ENCODE measurements at regions not wholly inside any gene's neighbourhood (a gene's known extent, or its start where the extent isn't known, plus 50 kb on each side); places are given as distances from the start of the nearest gene placed in this dataset.
"Not testable (repeated sequence)": the region's sequence is repeated elsewhere in the genome, so short reads cannot be mapped to it uniquely, and the experiment has no call there.

GRCh38 chr15:30195355-30196008 is 60.6 kb downstream of the GOLGA8T start:
- H3K27me3 ChIP-seq (ENCODE audit: insufficient read depth, poor library complexity, severe bottlenecking); H3K4me3 ChIP-seq (replicated peaks; ENCODE audit: insufficient read depth, low read length); DNase-seq (ENCODE audit: low read depth in 1 of 2, low spot score in 1 of 2); H3K27ac ChIP-seq (replicated peaks): not testable (repeated sequence)

DNA sequence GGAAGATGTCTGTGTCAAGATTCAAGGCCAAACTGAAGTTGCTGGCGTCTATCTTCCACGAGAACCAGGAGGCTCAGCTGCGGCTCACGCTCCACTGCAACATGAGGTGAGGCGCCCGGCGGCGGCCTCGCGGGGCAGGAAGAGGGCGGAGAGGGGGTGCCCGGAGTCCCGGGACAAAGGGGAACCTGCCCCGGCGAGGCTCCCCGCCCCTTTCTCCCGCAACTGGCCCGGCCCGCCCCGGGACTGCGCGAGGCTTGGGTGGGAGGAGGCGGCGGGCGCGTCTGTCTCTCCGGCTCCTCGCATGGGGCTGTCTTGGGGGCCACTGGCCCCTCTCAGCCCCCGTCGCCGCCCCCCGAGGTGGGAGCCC is 61.1 kb downstream of the GOLGA8T start:
- not testable (repeated sequence) for H3K4me3 ChIP-seq (replicated peaks; ENCODE audit: insufficient read depth, low read length); H3K27ac ChIP-seq (replicated peaks); H3K27me3 ChIP-seq (ENCODE audit: insufficient read depth, poor library complexity, severe bottlenecking)
- peak in 1 of 2 experiments; percentile 58 for DNase-seq (ENCODE audit: low read depth in 1 of 2, low spot score in 1 of 2)

DNA sequence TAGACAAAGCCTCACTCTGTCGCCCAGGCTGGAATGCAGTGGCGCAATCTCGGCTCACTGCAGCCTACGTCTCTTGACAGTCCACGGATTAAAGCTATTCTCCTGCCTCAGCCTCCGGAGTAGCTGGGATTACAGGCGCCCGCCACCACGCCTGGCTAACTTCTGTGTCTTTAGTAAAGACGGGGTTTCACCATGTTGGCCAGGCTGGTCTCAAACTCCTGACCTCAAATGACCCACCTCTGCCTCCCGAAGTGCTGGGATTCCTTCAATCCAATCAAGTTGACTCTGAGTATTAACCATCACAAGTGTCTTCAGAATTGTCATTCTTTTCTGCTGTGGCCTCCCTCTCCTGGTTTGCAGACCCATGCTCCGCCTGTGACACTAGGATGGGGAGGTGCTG is 61.9 kb downstream of the GOLGA8T start:
- H3K27ac ChIP-seq (replicated peaks); DNase-seq (ENCODE audit: low read depth in 1 of 2, low spot score in 1 of 2); H3K27me3 ChIP-seq (ENCODE audit: insufficient read depth, poor library complexity, severe bottlenecking); H3K4me3 ChIP-seq (replicated peaks; ENCODE audit: insufficient read depth, low read length): not testable (repeated sequence)

DNA sequence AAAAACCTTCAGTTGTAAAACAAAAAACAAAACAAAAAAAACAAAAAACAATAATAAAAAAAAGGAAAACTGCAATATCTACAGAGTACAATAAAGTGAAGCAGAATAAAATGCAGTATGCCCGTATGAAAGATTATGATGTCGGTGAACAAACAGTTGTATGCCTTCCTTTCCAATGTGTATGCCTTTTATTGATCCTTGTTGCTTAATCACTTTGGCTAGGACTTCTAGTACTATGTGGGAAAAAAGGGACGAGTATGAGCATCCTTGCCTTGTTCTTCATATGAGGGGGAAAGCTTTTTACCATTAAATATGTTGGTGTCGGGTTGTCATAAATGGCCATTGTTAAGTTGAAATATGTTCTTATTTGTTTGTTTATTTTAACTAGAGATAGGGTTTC is 66.7 kb downstream of the GOLGA8T start:
- not testable (repeated sequence) for H3K27me3 ChIP-seq (ENCODE audit: insufficient read depth, poor library complexity, severe bottlenecking); H3K27ac ChIP-seq (replicated peaks); H3K4me3 ChIP-seq (replicated peaks; ENCODE audit: insufficient read depth, low read length); DNase-seq (ENCODE audit: low read depth in 1 of 2, low spot score in 1 of 2)

- H3K27ac ChIP-seq (replicated peaks); H3K4me3 ChIP-seq (replicated peaks; ENCODE audit: insufficient read depth, low read length); H3K27me3 ChIP-seq (ENCODE audit: insufficient read depth, poor library complexity, severe bottlenecking); DNase-seq (ENCODE audit: low read depth in 1 of 2, low spot score in 1 of 2): not testable (repeated sequence)
Measured at GRCh38 chr15:30213733-30214132, 78.9 kb downstream of the GOLGA8T start.

GRCh38 chr15:30221803-30222202 is 87.0 kb downstream of the GOLGA8T start:
- not testable (repeated sequence) for H3K27ac ChIP-seq (replicated peaks); H3K4me3 ChIP-seq (replicated peaks; ENCODE audit: insufficient read depth, low read length); H3K27me3 ChIP-seq (ENCODE audit: insufficient read depth, poor library complexity, severe bottlenecking); DNase-seq (ENCODE audit: low read depth in 1 of 2, low spot score in 1 of 2)

DNA sequence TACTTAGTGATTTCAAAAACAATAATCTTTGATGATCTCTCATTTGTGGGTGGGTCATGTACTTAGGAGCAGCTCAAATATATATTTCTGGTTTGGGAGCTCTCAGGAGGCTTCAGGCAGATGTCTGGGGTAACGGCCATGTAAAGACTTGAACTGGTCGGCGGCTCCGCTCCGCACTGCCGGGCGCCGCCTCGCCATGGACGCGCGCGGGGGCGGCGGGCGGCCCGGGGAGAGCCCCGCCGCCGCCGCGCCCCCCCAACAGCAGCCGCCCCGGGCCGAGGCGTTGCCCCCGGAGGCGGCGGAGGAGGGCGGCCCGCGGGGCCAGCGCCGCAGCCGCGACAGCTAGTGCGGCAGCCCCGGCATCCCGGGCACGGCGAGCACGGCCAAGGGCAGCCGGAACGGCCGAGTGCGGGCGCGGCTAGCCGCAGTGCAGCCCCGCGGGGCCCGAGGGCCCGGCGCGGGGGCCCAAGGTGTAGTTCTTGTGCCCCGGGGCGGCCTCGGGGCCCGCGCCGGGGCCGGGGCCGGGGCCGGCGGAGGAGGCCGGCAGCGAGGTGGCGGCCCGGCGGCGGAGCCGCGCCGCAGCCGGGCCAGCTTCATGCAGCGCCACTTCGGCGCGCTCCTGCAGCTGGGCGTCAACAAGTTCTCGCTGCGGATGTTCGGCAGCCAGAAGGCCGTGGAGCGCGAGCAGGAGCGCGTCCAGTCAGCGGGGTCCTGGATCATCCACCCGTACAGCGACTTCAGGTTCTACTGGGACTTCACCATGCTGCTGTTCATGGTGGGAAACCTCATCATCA is 88.1 kb downstream of the GOLGA8T start:
- H3K27ac ChIP-seq (replicated peaks); DNase-seq (ENCODE audit: low read depth in 1 of 2, low spot score in 1 of 2); H3K27me3 ChIP-seq (ENCODE audit: insufficient read depth, poor library complexity, severe bottlenecking); H3K4me3 ChIP-seq (replicated peaks; ENCODE audit: insufficient read depth, low read length): not testable (repeated sequence)

DNA sequence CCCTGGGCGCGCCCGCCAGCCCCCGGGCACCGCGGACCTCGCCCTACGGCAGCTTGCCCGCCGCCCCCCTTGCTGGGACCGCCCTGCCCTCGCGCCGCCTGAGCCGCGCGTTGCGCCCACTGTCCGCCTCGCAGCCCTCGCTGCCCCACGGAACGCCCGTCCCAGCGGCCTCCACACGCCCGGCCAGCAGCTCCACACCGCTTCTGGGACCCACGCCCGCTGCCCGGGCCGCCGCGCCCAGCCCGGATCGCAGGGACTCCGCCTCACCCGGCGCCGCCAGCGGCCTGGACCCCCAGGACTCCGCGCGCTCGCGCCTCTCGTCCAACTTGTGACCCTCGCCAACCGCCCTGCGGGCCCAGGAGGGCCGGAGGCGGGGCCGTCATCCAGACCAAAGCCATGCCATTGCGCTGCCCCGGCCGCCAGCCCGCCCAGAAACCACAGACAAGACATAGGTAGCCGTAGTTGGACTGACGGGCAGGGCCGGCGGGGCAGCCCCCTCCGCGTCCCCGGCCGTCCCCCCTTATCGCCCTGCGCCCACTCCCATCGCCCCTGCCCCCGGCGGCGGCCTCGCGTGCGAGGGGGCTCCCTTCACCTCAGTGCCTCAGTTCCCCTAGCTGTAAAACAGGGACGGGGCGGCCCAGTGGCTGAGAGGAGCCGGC is 90.5 kb downstream of the GOLGA8T start:
- not testable (repeated sequence) for H3K27ac ChIP-seq (replicated peaks); DNase-seq (ENCODE audit: low read depth in 1 of 2, low spot score in 1 of 2); H3K4me3 ChIP-seq (replicated peaks; ENCODE audit: insufficient read depth, low read length); H3K27me3 ChIP-seq (ENCODE audit: insufficient read depth, poor library complexity, severe bottlenecking)

- DNase-seq (ENCODE audit: low read depth in 1 of 2, low spot score in 1 of 2); H3K27me3 ChIP-seq (ENCODE audit: insufficient read depth, poor library complexity, severe bottlenecking); H3K4me3 ChIP-seq (replicated peaks; ENCODE audit: insufficient read depth, low read length); H3K27ac ChIP-seq (replicated peaks): not testable (repeated sequence)
Measured at GRCh38 chr15:30261432-30262141, 126.7 kb downstream of the GOLGA8T start.

DNA sequence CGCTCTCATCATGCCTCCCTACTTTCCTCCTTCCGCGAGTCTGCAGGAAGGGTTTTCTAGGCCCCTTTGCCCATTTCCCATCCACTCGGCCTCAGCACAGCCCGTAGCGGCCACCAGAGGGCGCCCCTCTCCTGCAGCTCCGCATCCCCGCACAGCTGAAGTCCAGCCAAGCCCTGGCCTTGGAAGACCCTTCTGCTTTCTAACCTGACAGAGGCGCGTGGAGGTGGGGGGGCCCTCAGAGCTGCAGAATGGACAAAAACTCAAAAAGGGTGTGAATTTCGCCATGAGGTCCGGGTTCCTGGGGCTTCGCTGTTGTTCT is 127.2 kb downstream of the GOLGA8T start:
- H3K27ac ChIP-seq (replicated peaks); H3K4me3 ChIP-seq (replicated peaks; ENCODE audit: insufficient read depth, low read length); DNase-seq (ENCODE audit: low read depth in 1 of 2, low spot score in 1 of 2); H3K27me3 ChIP-seq (ENCODE audit: insufficient read depth, poor library complexity, severe bottlenecking): not testable (repeated sequence)

DNA sequence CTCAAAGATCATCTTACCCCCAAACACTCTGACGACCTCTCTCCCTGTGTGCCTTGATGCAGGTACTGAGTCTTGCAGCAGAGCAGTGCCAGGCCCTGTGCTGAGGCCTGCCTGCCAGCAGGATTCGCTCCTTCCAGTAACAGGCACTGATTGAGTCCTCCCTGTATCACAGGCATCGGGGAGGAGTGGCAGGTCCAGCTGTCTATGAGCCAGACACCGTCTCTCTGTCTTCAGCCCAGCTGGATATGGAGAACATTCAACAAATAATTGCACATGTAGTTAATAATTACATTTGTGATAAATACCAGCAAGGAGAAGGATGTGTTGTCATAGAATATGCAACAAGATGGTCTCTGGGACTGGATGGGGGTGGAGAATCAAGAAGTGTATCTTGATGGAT is 129.1 kb downstream of the GOLGA8T start:
- H3K4me3 ChIP-seq (replicated peaks; ENCODE audit: insufficient read depth, low read length); DNase-seq (ENCODE audit: low read depth in 1 of 2, low spot score in 1 of 2); H3K27me3 ChIP-seq (ENCODE audit: insufficient read depth, poor library complexity, severe bottlenecking); H3K27ac ChIP-seq (replicated peaks): not testable (repeated sequence)

DNA sequence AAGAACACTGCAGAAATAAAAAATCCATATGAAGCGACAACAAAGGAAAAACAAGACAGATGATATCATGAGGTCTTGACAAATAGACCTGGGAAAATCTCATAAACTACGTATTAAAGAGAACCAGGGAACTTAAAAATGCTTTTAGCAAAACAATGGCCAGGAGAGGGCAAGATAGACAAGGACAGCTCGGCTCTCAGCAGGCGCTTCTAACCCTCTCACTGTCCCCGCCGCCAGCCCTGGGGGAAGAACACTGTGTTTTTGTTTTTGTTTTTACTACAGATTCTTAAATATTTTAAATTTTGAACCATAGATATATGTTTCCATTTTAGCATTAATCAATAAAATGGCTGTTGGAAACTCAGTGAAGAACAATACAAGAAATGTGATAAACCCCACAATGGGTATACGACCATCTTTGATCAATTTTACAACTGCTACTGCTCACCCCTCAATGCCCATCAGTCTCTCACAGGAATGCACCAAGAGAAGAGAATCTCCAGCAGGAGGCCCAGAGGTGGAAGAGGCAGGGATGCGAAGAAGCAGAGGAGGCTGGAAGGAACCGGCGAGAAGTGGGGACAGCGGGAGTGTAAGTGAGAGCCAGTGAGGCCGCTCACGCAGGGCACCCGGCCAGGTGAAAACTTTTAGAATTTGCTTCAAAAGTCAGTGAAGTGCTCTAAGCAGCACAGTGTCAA is 98.0 kb downstream of the CHRFAM7A start:
- DNase-seq (ENCODE audit: low read depth in 1 of 2, low spot score in 1 of 2); H3K4me3 ChIP-seq (replicated peaks; ENCODE audit: insufficient read depth, low read length); H3K27ac ChIP-seq (replicated peaks); H3K27me3 ChIP-seq (ENCODE audit: insufficient read depth, poor library complexity, severe bottlenecking): not testable (repeated sequence)

- DNase-seq (ENCODE audit: low read depth in 1 of 2, low spot score in 1 of 2); H3K4me3 ChIP-seq (replicated peaks; ENCODE audit: insufficient read depth, low read length); H3K27me3 ChIP-seq (ENCODE audit: insufficient read depth, poor library complexity, severe bottlenecking); H3K27ac ChIP-seq (replicated peaks): not testable (repeated sequence)
Measured at GRCh38 chr15:30303968-30304367, 89.4 kb downstream of the CHRFAM7A start.
